ENCODE measurements at regions not wholly inside any gene's neighbourhood (a gene's known extent, or its start where the extent isn't known, plus 50 kb on each side); places are given as distances from the start of the nearest gene placed in this dataset.
"Not testable (repeated sequence)": the region's sequence is repeated elsewhere in the genome, so short reads cannot be mapped to it uniquely, and the experiment has no call there.

DNA sequence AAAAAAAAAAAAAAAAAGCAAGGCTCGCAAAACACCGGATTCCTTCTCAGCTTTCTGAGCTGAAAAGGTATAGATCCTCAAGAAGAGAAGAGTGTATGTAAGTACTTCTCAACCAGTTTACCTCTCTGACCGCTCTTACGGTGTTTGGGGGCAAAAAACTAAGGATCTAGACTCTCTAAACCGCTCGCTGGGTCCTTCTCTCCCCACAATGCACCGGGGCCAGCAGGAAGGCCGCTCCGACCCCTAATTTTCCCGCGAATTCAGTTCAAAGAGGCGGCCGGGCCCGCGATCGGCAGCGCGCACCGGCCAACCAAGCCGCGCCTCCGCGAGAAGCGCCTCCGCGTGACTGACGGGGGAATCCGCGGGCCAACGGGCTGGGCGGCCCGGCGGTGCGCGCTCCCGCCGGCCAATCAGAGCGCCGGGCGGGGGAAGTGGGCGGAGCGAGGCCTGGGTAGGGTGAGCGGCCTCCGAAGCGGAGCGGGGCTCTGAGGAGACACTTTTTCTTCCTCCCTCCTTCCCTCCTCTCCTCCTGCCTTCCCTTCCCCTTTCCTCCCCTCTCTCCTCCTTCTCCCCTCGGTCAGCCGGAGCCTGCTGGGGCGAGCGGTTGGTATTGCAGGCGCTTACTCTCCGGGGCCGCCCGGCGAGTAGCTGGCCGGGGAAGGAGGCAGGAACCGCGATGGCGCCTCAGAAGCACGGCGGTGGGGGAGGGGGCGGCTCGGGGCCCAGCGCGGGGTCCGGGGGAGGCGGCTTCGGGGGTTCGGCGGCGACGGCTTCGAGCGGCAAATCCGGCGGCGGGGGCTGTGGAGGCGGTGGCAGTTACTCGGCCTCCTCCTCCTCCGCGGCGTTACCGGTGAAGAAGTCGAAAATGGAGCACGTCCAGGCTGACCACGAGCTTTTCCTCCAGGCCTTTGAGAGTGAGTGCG, 93.0 kb downstream of the CRLF3 start:
- H3K4me3 Mint-ChIP-seq = peak overlapping the region; percentile 99
- peaks cover 22% of the 10 kb centered on the region for H3K36me3 Mint-ChIP-seq (ENCODE audit: low read depth)
- peaks cover 14% of the 10 kb centered on the region for H3K4me1 Mint-ChIP-seq
- DNase-seq = peak; percentile 94
- H3K27me3 Mint-ChIP-seq, H3K9me3 Mint-ChIP-seq: not testable (repeated sequence)
- peak overlapping the region; percentile 96 for H3K27ac Mint-ChIP-seq
- intact Hi-C loops (cut with micrococcal nuclease) = loop anchor here (5.0 kb wide), 1 partner anchor 91 kb away; the partner anchor contains the start of gene CRLF3

DNA sequence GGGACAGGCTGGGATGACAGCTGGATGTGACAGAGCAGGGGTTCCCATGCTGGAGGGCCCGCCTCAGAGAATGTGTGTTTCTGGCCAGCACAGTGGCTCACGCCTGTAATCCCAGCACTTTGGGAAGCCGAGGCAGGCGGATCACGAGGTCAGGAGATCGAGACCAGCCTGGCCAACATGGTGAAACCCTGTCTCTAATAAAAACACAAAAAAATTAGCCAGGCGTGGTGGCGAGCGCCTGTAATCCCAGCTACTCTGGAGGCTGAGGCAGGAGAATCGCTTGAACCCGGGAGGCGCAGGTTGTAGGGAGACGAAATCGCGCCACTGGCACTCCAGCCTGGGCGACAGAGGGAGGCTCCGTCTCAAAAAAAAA, 93.7 kb downstream of the CRLF3 start:
- not testable (repeated sequence) for DNase-seq, H3K27me3 Mint-ChIP-seq, H3K9me3 Mint-ChIP-seq
- intact Hi-C loops (cut with micrococcal nuclease) = loop anchor here (5.0 kb wide), 1 partner anchor 91 kb away; the partner anchor contains the start of gene CRLF3
- Mint-ChIP-seq H3K4me1 (peaks cover 14% of the 10 kb centered on the region), H3K4me3 (peak overlapping the region; percentile 99), H3K27ac (peak overlapping the region; percentile 96), H3K36me3 (ENCODE audit: low read depth) (peaks cover 21% of the 10 kb centered on the region)

DNA sequence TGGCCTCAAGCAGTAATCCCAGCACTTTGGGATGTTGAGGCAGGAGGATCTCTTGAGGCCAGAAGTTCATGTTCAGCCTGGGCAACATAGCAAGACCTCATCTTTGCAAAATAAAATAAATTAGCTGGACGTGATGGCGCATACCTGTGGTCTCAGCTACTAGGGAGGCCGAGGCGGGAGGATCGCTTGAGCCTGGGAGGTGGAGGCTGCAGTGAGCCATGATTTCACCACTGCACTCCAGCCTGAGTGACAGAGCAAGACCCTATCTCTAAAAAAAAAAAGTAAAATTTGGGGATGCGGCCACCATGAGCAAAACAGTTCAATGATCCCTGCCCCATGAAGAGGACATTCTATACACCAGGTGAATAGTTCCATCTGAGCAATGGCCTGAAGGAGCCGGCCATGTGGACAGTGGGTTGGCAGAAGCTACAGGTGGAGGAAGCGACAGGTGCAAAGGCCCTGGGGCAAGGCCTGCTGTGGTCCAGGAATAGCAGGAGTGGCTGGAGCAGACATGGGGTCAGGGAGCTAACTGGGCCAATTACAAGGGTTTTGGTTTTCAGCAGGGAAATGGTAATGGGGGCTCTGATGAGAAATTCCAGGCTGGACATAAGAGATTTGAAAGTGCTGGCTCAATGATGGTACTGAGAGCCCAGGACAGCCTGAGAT, 94.2 kb downstream of the CRLF3 start:
- H3K27me3 Mint-ChIP-seq, DNase-seq, H3K9me3 Mint-ChIP-seq: not testable (repeated sequence)
- Mint-ChIP-seq H3K4me1 (peaks cover 12% of the 10 kb centered on the region), H3K36me3 (ENCODE audit: low read depth) (peaks cover 16% of the 10 kb centered on the region), H3K27ac (peak overlapping the region; percentile 96), H3K4me3 (peak overlapping the region; percentile 99)
- intact Hi-C loops (cut with micrococcal nuclease) = loop anchor here (5.0 kb wide), 1 partner anchor 92 kb away; the partner anchor contains the start of gene CRLF3

DNA sequence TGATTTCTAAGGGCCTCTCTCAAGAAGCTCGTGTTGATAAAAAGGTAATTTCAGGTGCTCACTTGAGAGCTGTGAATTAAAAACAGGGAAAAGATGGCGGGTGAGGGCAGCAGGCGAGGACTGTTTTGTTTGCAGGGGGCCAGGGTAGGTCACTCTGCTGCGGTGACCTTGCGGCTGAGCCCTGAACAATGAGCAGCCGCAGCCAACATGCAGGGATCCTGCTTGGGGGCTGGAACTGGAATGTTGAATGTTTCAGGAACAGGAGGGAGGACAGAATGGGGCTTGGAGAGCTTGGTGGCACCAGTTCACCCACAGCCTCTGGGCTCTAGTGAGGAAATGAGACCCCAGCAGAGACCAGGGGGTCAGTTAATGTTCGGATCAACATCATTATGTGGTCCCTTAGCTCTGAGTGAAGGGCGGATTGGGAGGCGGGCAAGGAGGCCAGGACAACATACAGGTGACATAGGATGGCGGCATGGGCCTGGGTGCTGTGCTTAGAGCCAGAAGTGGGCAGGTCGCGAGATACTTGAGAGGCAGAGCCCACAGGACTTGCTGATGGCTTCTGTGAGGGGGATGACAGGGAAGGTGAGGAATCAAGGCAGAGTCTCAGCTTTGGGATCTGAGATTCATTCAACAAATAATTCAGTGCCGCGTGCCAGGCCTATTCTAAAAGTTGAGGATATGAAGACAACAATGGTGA, 94.9 kb downstream of the CRLF3 start:
- Mint-ChIP-seq H3K27ac (peak overlapping the region; percentile 23), H3K4me1 (peaks cover 12% of the 10 kb centered on the region), H3K36me3 (ENCODE audit: low read depth) (peaks cover 13% of the 10 kb centered on the region), H3K4me3 (peak overlapping the region; percentile 48)
- H3K9me3 Mint-ChIP-seq, DNase-seq, H3K27me3 Mint-ChIP-seq: not testable (repeated sequence)
- intact Hi-C loops (cut with micrococcal nuclease) = loop anchor here (5.0 kb wide), 1 partner anchor 93 kb away; the partner anchor contains the start of gene CRLF3

DNA sequence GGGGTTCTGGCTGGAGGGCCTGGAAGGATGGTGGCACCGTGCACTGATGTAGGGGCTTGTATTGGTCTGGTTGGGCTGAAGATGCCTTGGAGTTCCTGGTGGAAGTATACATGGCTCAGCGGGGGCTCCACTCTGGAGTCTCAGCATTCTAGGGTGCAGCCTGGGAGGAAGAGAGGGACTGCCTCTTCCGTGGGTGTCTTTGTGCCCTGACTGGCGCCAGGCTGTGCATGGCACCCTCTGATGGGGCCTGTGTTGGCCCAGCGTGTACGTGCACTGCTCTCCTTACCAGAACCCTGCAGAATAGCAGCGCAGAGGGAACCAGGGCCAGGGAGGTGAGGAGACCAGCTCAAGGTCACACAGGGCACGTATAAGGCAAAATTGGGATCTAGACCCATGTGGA, 97.0 kb downstream of the CRLF3 start:
- H3K36me3 Mint-ChIP-seq (ENCODE audit: low read depth); DNase-seq; H3K4me1 Mint-ChIP-seq; H3K4me3 Mint-ChIP-seq; H3K9me3 Mint-ChIP-seq; intact Hi-C loops (cut with micrococcal nuclease); H3K27me3 Mint-ChIP-seq; H3K27ac Mint-ChIP-seq: not testable (repeated sequence)

DNA sequence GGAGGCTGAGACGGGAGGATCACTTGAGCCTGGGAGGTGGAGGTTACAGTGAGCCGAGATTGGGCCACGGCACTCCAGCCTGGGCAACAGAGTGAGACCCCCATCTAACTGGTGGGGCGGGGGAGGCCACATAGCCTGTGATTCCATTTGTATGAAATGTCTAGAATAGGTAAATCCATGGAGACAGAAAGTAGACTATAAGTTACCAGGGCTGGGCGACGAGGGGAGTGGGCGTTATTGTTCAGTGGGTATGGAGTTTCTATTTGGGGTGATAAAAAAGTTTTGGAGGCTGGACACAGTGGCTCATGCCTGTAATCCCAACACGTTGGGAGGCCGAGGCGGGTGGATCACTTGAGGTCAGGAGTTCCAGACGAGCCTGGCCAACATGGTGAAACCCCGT, 97.8 kb downstream of the CRLF3 start:
- DNase-seq; H3K4me1 Mint-ChIP-seq; H3K4me3 Mint-ChIP-seq; H3K9me3 Mint-ChIP-seq; intact Hi-C loops (cut with micrococcal nuclease); H3K27me3 Mint-ChIP-seq; H3K36me3 Mint-ChIP-seq (ENCODE audit: low read depth); H3K27ac Mint-ChIP-seq: not testable (repeated sequence)

DNA sequence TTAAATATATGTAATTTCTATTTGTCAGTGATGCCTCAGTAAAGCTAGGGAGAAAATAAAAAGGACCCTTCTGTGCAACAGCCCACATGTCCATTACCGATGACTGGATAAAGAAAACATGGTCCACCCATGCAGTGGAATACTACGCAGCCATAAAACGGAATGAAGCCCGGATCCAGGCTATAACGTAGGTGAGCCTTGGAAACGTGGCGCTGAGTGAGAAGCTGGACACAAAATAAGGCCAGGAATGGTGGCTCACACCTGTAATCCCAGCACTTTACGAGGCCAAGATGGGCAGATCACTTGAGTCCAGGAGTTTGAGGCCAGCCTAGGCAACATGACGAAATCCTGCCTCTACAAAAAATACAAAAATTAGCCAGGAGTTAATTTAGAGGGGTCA, 98.2 kb downstream of the CRLF3 start:
- H3K9me3 Mint-ChIP-seq; H3K36me3 Mint-ChIP-seq (ENCODE audit: low read depth); H3K27ac Mint-ChIP-seq; intact Hi-C loops (cut with micrococcal nuclease); DNase-seq; H3K4me3 Mint-ChIP-seq; H3K4me1 Mint-ChIP-seq; H3K27me3 Mint-ChIP-seq: not testable (repeated sequence)

DNA sequence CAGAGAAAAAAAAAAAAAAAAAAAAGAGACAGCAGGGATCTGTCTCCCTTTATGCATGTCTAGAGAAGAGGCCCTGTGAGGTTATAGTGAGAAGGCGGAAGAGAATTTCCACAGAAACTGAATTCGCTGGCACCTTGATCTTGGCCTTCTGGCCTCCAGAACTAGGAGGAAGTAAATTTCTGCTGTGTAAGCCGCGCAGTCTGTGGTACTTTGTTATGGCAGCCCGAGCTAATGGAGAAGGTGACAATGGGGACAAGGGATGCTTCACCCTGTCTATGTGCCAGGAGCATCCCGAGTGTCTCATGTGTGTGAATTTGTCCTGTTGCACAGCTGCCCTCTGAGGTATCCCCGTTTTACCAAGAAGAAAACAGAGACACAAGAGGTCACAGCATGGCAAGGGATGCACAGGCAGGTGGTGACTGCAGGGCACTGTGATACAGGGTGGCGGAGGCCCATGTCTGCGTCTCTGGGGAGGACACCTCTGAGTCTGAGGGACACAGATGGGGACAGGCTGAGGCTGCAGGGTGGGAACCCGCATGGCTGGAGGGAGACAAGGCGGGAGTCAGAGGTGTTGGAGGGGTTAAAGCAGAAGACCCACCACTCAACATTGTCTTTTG, 100.3 kb downstream of the CRLF3 start:
- H3K36me3 Mint-ChIP-seq (ENCODE audit: low read depth); H3K4me3 Mint-ChIP-seq; H3K27ac Mint-ChIP-seq; DNase-seq; H3K9me3 Mint-ChIP-seq; intact Hi-C loops (cut with micrococcal nuclease); H3K27me3 Mint-ChIP-seq: not testable (repeated sequence)
- H3K4me1 Mint-ChIP-seq = peaks cover 10% of the 10 kb centered on the region

DNA sequence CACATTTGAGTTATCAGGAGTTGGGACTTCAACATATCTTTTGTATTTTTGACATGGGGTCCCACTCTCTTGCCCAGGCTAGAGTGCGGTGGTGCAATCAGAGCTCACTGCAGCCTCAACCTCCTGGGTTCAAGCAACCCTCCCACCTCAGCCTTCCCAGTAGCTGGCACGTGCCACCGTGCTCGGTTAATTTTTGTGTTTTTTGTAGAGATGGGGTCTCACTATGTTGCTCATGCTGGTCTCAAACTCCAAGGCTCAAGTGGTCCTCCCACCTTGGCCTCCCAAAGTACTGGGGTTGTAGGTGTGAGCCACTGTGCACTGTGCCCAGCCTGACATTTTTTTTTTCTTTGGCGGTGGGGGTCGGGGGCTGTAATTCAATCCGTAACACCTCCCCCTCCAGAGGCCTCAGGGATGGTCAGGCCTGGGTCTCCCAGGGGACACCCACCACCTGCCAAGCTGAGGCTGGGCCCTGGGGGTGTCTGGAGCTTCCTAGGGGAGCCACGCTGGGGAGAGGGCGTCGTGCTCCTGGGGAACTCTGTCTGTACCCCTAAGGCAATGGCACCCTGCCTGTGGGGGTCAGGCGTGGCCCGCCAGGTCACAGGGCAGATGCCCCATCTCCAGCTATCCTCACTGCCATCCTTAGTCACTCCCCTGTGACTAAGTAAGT, 102.2 kb downstream of the CRLF3 start:
- intact Hi-C loops (cut with micrococcal nuclease); H3K4me3 Mint-ChIP-seq; H3K9me3 Mint-ChIP-seq: not testable (repeated sequence)

DNA sequence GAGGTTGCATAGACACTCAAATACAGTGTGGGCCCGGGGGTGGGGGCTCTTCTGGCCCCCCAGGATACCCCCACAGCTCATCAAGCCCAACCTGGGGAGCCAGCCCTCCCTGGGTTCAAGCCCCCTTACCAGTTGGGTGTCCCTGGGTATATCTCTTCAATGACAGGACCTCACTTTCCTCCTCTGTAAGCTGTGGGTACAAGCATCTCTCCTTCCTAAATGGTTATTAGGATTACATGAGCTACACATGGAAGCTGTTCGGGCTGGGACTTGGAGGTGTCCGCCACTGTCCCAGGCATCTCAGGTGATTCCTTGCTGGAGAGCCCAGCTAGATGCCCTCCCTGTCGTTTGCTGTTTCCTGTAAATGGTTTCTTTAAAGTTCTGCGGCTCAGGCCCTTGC, 103.5 kb downstream of the CRLF3 start:
- not testable (repeated sequence) for DNase-seq, H3K27me3 Mint-ChIP-seq

More for the DNA sequence above, 102.2 kb downstream of the CRLF3 start:
- not testable (repeated sequence) for H3K4me1 Mint-ChIP-seq; H3K36me3 Mint-ChIP-seq (ENCODE audit: low read depth); DNase-seq; H3K27ac Mint-ChIP-seq; H3K27me3 Mint-ChIP-seq

DNA sequence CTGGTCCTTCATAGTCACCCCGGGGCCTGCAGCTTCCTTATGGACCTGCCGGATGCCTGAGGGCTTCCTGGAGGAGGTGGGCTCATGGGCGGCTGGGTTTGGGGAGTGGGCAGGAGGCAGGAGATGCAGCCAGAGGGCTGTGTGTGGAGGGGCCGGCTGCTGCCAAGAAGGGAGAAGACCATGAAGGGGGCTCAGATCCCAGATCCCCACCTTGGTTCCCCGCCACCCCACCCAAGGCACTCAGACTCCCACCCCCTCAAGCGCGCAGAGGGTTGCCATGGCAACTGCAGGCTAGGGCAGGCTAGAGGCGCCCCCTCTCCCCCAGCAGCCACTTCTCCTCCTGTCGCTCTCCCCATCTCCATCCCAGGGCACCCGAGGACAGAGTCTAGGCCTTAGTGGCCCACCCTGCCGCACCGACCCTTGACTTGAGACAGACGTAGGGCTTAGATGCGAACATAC, 104.5 kb downstream of the CRLF3 start:
- Mint-ChIP-seq H3K9me3 (no peaks in the 10 kb centered on the region), H3K27me3 (no peaks in the 10 kb centered on the region), H3K27ac (no peak overlapping the region), H3K4me3 (no peak overlapping the region), H3K36me3 (ENCODE audit: low read depth) (no peaks in the 10 kb centered on the region), H3K4me1 (peaks cover 10% of the 10 kb centered on the region)
- no peak for DNase-seq
- intact Hi-C loops (cut with micrococcal nuclease) = no loop called here

More for the DNA sequence above, 103.5 kb downstream of the CRLF3 start:
- H3K27ac Mint-ChIP-seq; H3K36me3 Mint-ChIP-seq (ENCODE audit: low read depth); H3K4me3 Mint-ChIP-seq; H3K4me1 Mint-ChIP-seq; intact Hi-C loops (cut with micrococcal nuclease); H3K9me3 Mint-ChIP-seq: not testable (repeated sequence)

DNA sequence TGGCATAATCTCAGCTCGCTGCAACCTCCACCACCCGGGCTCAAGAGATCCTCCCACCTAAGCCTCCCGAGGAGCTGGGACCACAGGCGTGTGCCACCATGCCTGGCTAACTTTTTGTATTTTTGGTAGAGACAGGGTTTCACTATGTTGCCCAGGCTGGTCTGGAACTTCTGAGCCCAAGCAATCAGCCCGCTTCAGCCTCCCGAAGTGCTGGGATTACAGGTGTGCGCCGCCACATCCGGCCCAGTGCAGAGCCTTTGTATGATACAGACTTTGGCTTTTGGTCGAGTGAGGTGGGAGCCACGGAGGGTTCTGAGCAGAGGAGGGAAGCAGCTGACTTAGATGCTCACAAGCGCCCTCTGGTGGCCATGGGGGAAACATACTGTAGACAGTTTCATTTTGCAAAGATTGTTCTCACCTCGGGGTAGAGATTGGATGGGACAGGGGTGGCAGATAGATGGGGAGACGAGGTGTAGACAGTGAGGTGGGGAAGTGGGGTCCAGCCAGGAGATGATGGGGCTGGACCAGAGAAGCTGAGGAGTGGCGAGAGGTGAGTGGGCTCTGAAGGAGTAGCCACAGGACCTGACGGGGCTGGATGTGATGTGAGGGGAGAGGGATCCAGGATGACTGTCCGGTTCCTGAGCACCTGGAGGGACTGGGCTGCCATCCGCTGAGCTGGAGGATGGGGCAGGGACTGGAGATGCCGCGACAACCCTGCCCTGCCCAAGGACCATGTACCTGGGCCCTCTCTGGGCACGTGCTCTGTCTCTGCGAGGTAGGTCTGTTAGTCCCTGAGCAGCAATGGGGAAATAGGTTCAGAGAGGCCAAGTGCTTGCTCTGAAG, 105.1 kb downstream of the CRLF3 start:
- not testable (repeated sequence) for H3K27me3 Mint-ChIP-seq; H3K9me3 Mint-ChIP-seq; H3K27ac Mint-ChIP-seq; H3K36me3 Mint-ChIP-seq (ENCODE audit: low read depth)
- H3K4me3 Mint-ChIP-seq = peak overlapping the region; percentile 51
- DNase-seq = peak; percentile 93
- intact Hi-C loops (cut with micrococcal nuclease) = loop anchor here (5.0 kb wide), 1 partner anchor 117 kb away; no protein-coding TSS in a partner anchor
- peaks cover 11% of the 10 kb centered on the region for H3K4me1 Mint-ChIP-seq
